GM10248 (cell line): ENCODE measurements at regions not wholly inside any gene's neighbourhood (a gene's known extent, or its start where the extent isn't known, plus 50 kb on each side); places are given as distances from the start of the nearest gene placed in this dataset.
"Not testable (repeated sequence)": the region's sequence is repeated elsewhere in the genome, so short reads cannot be mapped to it uniquely, and the experiment has no call there.

Source experiments
- CTCF ChIA-PET: fragments of 300-600 bp; sonication (Branson Sonifier 250); formaldehyde crosslinking; extraction: SDS; loops from one replicate; lab custom pipeline; 2021; ENCODE audit warnings: antibody characterized with exemption; lab: Yijun Ruan, JAX
- POLR2A ChIA-PET: fragments of 350-650 bp; sonication (Branson Sonifier 250); formaldehyde crosslinking; extraction: SDS; loops from one replicate; lab custom pipeline; 2020; ENCODE audit warnings: antibody characterized with exemption; lab: Yijun Ruan, JAX
- DNase-seq: peaks from one replicate; pipeline ENCODE4 v3.0.0; 2012; ENCODE audit errors: extremely low spot score
- TF ChIP-seq, protein P1 (sequence below): IDR thresholded peaks from 2 replicates; pipeline ENCODE4 v1.5.1; 2012; ENCODE audit warnings: mild to moderate bottlenecking, low read depth; ENCODE audit errors: extremely low read depth, missing control alignments, control extremely low read depth

DNA sequence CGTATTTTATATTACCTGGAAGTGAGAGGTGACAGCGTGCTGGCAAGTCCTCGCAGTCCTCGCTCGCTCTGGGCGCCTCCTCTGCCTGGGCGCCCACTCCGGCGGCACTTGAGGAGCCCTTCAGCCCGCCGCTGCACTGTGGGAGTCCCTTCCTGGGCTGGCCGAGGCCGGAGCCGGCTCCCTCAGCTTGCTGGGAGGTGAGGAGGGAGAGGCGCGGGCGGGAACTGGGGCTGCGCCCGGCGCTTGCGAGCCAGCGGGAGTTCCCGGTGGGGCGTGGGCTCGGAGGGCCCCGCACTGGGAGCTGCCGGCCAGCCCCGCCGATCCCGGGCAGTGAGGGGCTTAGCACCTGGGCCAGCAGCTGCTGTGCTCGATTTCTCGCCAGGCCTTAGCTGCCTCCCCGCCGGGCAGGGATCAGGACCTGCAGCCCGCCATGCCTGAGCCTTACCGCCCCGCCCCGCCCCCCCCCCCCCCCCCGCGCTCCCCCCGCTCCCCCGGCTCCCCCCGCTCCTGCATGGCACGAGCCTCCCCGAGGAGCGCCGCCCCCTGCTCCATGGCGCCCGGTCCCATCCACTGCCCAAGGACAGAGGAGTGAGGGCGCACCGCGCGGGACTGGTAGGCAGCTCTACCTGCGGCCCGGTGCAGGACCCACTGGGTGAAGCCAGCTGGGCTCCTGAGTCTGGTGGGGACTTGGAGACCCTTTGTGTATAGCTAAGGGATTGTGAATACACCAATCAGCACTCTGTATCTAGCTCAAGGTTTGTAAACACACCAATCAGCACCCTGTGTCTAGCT is 298.9 kb upstream of the MAGEB16 start:
- ChIA-PET CTCF (no interaction called here), POLR2A (no interaction called here)
- TF ChIP-seq, protein P1, sequence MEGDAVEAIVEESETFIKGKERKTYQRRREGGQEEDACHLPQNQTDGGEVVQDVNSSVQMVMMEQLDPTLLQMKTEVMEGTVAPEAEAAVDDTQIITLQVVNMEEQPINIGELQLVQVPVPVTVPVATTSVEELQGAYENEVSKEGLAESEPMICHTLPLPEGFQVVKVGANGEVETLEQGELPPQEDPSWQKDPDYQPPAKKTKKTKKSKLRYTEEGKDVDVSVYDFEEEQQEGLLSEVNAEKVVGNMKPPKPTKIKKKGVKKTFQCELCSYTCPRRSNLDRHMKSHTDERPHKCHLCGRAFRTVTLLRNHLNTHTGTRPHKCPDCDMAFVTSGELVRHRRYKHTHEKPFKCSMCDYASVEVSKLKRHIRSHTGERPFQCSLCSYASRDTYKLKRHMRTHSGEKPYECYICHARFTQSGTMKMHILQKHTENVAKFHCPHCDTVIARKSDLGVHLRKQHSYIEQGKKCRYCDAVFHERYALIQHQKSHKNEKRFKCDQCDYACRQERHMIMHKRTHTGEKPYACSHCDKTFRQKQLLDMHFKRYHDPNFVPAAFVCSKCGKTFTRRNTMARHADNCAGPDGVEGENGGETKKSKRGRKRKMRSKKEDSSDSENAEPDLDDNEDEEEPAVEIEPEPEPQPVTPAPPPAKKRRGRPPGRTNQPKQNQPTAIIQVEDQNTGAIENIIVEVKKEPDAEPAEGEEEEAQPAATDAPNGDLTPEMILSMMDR = no peak
- DNase-seq = no peak

DNA sequence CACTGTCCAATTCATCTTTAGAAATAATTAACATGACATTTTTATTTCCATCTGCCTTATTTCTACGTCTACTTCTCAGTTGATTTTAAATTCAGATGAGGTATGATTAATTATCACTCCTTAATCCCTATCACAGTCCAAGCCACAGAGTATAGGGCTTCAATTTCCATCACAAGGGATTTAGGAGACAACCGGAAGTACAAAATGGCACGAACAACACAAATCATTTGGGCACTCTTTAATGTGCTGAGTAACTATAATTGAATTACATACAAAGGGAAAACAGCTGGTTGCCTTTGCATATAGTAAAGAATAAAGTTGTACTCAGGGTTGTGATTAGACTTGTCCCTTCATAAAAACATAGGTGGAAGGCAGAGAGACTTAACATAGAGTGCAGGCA is 290.4 kb upstream of the MAGEB16 start:
- CTCF ChIA-PET = no interaction called here
- POLR2A ChIA-PET = no interaction called here
- DNase-seq = no peak
- TF ChIP-seq, protein P1 = no peak

DNA sequence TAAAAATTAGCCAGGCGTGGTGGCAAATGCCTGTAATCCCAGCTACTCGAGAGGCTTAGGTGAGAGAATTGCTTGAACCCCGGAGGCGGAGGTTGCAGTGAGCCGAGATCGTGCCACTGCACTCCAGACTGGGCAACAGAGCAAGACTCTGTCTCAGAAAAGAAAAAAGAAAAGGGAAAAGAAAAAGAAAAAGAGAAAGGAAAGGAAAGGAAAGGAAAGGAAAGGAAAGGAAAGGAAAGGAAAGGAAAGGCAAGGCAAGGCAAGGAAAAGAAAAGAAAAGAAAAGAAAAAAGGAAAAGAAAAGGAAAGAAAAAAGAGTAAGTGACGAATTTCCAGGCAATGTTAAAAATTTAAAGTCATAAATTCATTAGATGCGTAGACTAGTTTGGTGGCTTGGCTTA is 250.1 kb upstream of the MAGEB16 start:
- CTCF ChIA-PET, POLR2A ChIA-PET, DNase-seq: not testable (repeated sequence)

DNA sequence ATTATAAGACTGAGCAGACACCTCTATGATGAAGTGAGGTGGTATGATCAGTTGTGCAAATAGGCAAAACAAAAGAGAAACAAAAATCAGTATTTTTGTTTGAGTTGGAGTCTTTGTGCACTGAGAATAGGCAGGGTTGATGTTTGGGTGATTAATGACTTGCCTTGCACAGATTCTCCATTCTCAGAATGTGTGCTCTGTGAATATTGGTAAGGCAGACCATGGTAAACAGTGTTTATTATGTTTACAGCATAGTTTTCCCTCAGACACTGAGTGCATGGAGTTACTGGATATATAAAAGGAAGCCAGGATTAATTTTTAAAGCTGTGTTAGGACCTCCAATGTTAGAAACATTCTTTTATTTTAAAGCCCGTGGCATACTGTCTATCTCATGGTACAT is 240.2 kb upstream of the MAGEB16 start:
- CTCF ChIA-PET = no interaction called here
- TF ChIP-seq, protein P1 = no peak
- POLR2A ChIA-PET = no interaction called here
- no peak for DNase-seq

DNA sequence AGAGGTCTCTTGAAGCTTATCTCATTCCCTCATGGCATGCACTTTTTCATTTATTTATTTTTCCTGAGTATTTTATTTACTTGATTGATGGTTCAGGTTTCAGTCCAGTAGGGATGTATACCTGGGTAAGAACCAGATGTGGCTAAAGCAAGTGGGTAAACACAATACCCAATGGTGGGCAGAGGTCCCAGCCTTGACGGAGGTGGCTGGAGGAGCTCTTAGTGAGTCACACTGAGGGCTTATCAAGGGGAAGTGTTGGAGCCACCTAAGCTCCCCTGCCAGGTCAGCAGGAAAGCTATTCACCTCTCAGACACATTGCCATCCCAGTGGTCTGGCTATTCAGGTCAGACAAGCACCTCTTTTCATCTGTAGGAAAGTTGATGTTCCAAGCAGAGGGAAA is 236.2 kb upstream of the MAGEB16 start:
- TF ChIP-seq, protein P1 = no peak
- no peak for DNase-seq
- CTCF ChIA-PET = no interaction called here
- POLR2A ChIA-PET = no interaction called here

DNA sequence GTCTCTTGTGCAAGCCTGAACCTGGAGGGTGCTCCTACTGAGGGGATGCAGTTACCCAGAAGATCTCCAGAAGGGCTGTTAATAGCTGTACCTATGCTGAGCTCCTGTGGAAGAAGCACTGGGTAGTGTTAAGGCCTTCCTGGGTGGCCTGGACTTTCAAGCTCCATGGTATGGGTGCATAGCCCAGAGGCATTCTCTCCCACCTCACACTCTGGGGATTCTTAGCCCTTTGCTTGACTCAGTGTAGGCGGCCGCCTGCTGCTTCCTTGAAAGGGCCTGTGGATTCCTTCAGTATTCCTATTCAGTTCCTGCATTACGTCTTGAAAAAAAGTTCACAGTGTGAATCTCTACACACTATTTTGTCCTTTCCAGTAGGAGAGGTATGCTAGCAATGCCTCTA is 235.7 kb upstream of the MAGEB16 start:
- TF ChIP-seq, protein P1 = no peak
- POLR2A ChIA-PET = no interaction called here
- DNase-seq = no peak
- CTCF ChIA-PET = no interaction called here

DNA sequence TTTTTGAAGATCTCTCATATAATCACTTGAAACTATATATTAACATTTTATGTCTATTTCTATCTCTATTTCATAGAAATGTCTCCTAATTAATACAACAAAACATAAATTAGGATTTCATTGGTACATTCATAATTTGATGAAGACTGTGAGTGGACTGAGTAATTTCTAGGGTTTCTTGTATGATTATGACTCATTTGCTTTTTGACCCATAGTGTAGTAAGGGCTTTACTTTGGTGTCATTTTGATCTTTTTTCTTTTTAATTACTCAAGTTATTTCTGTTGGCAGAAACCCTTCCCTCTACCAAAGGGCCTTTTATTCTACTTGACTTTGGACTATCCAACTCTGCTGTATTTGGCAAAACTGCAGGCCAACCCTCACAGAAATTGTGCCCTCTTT is 207.9 kb upstream of the MAGEB16 start:
- ChIA-PET CTCF (no interaction called here), POLR2A (no interaction called here)
- TF ChIP-seq, protein P1 = no peak
- no peak for DNase-seq

DNA sequence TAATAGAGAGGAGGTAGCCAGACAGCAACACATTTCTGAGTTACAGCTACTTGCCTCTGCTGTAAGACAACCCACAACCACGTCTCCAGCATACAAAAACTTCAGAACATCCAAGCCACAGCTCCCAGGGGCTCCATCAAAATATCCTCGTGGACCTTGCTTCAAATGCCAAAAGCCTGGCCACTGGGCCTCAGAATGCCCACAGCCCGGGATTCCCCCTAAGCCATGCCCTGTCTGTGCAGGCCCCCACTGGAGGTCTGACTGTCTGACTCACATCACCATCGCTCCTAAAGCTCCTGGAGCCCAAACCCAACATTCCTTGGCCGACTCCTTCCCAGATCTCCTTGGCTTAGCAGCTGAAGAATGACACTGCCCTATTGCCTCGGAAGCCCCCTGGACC is 186.6 kb upstream of the MAGEB16 start:
- DNase-seq, CTCF ChIA-PET, POLR2A ChIA-PET: not testable (repeated sequence)
